Vagina (tissue), 2 donors: ENCODE measurements at regions not wholly inside any gene's neighbourhood (a gene's known extent, or its start where the extent isn't known, plus 50 kb on each side); places are given as distances from the start of the nearest gene placed in this dataset.

Experiments used
- POLR2A ChIP-seq, 2 donors: fragments of 450-650 bp; IDR thresholded peaks; one replicate each; pipeline ENCODE4 v1.6.1; 2017; ENCODE audit warnings: antibody characterized with exemption in 2 of 2, mild to moderate bottlenecking in 2 of 2, moderate library complexity in 2 of 2
- TF ChIP-seq, protein P1 (sequence below), 3 experiments: fragments of 450-650 bp in 2 of 3; fragments of 200-600 bp in 1 of 3; sonication (generic) in 1 of 3; IDR thresholded peaks; one replicate each; pipeline ENCODE4 v1.5.1; 2017 to 2019; ENCODE audit warnings: antibody characterized with exemption in 3 of 3, mild to moderate bottlenecking in 2 of 3, moderate library complexity in 2 of 3

DNA sequence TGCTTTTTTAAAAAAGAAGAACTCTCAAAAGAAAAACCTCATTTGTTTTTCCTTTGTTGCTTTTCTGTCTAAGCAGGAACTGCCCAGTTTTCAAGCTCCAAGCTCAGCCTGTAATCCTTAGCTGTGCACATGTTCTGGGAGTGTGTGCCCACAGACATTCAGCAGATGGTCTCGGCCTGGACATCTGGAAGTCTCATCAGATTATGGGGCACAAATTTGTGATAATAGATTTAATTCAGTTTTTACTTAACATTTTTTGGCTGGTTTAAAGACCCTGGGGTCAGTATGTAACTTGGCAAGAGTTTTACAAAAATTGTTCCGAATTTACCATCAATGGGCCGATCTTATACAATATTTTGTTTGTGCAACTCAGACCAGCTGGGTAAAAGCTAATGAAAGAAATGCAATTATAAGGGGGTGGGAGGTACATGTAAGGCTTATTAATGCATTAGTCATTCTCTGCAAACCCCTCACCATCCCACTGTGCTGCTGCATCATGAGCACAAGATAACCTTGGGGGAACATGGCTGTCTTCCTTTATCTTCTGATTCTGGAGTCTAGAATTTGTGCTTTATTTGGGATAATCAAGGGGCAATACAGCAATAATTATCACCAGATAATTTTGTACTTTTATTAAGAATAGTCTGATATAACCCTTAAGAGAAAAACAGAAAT, 86.9 kb upstream of the PHOX2B start:
- TF ChIP-seq, protein P1, sequence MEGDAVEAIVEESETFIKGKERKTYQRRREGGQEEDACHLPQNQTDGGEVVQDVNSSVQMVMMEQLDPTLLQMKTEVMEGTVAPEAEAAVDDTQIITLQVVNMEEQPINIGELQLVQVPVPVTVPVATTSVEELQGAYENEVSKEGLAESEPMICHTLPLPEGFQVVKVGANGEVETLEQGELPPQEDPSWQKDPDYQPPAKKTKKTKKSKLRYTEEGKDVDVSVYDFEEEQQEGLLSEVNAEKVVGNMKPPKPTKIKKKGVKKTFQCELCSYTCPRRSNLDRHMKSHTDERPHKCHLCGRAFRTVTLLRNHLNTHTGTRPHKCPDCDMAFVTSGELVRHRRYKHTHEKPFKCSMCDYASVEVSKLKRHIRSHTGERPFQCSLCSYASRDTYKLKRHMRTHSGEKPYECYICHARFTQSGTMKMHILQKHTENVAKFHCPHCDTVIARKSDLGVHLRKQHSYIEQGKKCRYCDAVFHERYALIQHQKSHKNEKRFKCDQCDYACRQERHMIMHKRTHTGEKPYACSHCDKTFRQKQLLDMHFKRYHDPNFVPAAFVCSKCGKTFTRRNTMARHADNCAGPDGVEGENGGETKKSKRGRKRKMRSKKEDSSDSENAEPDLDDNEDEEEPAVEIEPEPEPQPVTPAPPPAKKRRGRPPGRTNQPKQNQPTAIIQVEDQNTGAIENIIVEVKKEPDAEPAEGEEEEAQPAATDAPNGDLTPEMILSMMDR (IDR thresholded peaks at IDR 0.05): no peak
- TF ChIP-seq POLR2A (IDR thresholded peaks at IDR 0.05): no peak
